ENCODE measurements at regions not wholly inside any gene's neighbourhood (a gene's known extent, or its start where the extent isn't known, plus 50 kb on each side); places are given as distances from the start of the nearest gene placed in this dataset.

DNA sequence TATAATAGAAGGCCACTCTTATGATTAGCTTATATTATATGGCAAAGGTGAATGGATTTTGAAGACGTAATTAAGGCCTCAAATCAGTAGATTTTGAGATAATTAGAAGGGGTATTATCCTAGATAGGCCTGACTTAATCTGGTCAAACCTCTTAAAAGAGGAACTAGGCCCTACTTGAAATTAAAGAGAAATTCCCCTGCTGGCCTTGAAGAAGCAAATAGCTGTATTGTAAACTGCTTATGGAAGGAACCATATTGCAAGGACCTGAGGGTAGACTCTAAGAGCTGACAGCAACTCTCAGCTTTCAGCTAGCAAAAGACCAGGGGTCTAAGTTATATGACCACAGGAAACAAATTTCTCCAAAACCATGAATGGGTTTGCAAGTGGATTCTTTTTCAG is 219.0 kb upstream of the ONECUT1 start:
- no peak for DNase-seq

DNA sequence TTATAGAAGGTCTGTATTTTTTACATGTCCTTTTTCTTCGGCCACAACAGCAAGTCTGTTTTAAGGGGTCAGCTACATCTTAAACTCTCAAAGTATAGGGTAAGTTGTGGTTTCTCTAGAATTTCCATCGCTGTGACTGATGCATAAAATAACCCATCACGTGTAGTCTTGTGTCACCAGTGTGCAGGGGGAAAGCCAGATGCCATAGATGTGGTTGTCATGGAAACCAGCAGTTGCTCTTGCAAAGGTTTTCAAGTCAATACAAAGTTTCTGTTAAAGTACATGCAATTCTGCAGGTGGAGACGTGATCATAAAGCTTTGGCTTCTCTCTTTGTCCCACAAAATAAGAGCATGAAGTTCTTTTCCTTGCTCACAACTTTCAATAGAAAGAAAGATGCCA is 210.3 kb upstream of the ONECUT1 start:
- DNase-seq = peak; percentile 3

GRCh38 chr15:52997123-52997522 is 207.0 kb upstream of the ONECUT1 start:
- no peak for DNase-seq

GRCh38 chr15:52994290-52994689 is 204.2 kb upstream of the ONECUT1 start:
- DNase-seq = no peak

DNA sequence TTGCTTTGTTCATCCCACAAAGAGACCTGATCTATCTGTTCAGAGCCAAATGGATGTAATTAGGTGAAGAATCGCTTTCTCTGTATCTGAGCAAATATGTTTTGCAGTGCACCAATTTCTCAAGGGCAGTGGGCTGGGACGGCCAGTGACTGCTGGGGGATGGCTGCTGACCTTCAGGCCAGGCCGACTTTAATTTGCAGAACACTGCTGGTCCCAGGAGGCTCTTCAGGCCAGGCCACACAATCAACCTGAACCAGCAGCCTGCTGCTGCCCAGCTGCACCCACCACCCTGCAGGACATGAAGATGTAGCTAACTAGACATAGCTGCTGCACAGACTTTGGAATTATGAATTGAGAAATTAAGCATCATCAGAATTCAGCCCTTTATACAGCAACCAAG is 194.4 kb upstream of the ONECUT1 start:
- no peak for DNase-seq

GRCh38 chr15:52980446-52980845 is 190.3 kb upstream of the ONECUT1 start:
- DNase-seq = no peak

GRCh38 chr15:52976516-52977075 is 186.5 kb upstream of the ONECUT1 start:
- no peak for DNase-seq

DNA sequence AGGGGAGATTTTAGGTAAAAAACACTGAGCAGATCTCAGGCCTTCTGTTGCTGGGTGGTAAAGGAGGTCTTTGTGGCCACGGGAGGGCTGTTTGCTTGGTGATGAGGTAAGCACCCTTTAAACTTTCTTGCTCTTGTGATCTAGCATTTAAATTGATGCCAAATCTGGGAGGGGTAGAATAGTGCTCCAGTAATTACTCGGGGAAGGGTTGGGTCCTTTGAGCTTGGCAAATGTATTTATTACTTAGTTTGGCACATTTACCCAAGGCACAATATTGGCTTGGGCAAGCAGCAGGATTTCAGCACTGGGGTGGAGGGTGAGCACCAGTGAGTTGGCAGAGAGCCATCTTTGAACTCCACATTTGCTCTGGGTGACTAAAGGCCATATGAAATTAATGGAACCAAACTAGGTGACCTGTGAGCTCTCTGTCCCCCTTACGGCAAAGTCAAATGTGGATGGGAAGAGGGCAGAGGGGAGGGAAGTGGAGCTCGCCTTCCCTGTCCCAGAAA is 185.9 kb upstream of the ONECUT1 start:
- peak; percentile 32 for DNase-seq

DNA sequence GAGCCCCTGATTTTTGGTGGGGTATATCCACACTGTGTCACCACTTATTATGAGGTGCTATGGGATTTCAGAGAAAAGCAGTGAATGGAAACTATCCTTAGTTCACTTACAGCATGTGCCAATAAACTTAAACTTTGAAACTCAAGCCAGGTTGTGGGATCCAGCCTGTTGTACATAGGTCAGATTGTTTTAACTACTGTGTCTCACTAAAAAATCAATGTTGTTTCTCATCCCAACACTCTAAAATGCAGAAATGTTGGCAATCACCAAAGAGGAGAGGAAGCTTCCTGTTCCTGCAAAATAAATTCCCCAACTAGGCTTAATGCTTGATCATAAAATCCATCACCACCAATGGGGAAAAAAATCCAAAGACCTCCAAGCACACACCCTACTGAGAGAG is 173.7 kb upstream of the ONECUT1 start:
- DNase-seq = no peak

GRCh38 chr15:52960283-52960682 is 170.1 kb upstream of the ONECUT1 start:
- DNase-seq = no peak

DNA sequence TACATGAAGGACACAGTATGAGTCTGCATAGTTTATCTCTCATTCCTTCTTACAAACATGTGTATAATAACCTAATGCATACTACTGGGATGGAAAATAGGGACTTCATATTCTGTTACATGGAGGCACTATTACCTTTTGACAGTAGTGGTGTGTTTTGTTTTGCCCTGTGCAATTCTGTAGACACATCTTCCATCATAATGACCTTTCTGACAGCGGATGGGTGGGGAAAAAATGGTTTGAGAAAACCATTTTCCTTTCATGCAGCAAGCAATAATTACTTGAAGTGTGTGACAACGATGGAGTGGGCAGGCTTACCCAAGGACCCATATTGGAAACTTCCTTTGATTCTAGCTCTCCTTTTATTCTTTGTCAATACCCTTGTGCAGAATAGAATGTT is 153.6 kb upstream of the ONECUT1 start:
- DNase-seq = no peak

- no peak for DNase-seq
Observed at GRCh38 chr15:52936489-52936888, 146.4 kb upstream of the ONECUT1 start.

DNA sequence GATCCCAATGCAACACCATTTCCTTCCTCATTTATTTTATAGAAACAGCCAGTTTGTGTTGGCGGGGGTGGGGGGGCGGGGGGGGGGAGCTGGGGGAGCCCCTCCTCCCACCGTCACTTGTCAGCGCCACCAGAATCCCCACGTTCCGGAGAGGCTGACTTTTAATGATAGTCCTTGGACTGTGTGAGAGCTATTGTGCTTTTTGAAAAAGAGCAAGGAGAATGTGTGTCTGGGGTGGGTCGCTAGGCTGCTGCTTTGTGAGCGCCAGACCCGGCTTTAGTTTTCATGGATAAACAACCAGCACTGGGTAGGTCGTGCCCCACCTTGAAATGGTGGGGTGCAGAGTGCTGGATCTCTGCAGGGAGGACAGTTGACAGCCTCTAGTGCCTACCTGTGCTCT is 135.0 kb upstream of the ONECUT1 start:
- DNase-seq = no peak

- no peak for DNase-seq
Observed at GRCh38 chr15:52924630-52925029, 134.5 kb upstream of the ONECUT1 start.

- no peak for DNase-seq
Observed at GRCh38 chr15:52923626-52924025, 133.5 kb upstream of the ONECUT1 start.

DNA sequence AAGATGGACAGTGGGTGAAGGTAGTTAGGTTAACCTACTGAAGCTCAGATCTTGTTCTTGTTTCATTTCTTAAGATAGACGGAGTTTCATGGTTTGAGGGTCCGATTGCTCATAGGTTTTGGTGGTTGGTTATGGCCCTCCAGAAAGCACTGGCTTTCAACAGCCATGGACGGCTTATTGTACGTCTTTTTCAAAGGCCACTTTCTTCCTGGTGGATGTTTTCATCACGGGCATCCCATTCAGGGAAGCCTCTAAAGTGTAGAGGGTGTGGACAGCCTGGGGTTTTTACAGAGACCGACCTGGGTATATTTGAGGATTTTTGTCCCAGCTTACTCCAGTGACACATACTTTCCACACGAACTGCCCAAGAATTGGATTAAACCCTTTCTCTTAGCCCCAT is 132.7 kb upstream of the ONECUT1 start:
- DNase-seq = no peak

- DNase-seq = no peak
Observed at GRCh38 chr15:52912172-52912571, 122.0 kb upstream of the ONECUT1 start.

GRCh38 chr15:52893338-52893737 is 103.2 kb upstream of the ONECUT1 start:
- DNase-seq = no peak

- DNase-seq = no peak
Observed at GRCh38 chr15:52879904-52880303, 89.8 kb upstream of the ONECUT1 start.

- DNase-seq = no peak
Observed at GRCh38 chr15:52879145-52879544, 89.0 kb upstream of the ONECUT1 start.

- DNase-seq = no peak
Observed at GRCh38 chr15:52876991-52877663, 87.0 kb upstream of the ONECUT1 start.

DNA sequence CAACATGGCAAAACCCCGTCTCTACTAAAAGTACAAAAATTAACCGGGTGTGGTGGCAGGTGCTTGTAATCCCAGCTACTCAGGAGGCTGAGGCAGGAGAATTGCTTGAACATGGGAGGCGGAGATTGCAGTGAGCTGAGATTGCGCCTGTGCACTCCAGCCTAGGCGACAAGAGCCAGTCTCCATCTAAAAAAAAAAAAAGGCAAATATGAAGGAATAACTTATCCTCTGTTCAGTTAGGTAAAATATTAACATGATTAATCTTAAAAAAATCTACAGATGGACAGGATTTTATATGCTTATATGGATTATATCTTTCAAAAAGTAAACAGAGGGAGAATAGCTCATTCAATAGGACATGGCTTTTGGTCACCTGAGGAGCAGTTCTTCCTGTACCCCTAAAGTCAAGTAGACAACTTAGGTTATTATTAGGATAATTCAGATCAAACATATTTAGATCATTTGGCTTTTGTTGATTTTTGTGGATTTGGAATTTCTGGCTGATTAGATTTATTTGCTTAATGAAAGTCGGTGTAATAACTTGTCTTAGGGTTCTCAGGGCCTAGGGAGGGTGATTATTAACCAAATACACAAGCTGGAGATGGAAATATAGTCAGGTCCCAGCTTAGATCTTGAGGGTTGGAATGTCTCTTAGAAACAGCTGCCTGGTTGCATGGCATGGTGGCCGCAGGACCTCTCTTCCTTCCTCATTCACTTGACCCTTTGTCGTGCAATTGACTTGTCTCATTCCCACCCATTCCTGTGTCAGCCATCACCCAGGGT is 82.1 kb upstream of the ONECUT1 start:
- no peak for DNase-seq

DNA sequence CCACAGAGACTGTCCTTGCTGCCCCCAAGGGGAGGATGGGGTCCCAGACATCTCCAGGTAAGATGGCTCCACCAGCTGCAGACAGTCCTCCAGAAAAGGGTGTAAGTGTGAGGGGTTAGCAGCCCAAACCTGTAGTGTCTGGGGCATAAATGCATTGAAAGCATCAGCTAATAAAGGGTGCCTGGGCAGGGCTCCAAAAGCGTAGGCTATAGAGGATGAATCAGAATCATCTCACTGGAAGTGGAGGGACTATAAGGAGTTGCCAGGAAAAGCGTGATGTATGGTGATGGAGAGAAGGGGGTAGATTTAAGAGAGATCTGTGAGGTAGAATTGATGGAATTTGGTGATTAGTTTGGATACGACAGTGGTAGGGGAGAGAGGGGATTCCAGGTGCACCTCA is 79.9 kb upstream of the ONECUT1 start:
- no peak for DNase-seq

DNA sequence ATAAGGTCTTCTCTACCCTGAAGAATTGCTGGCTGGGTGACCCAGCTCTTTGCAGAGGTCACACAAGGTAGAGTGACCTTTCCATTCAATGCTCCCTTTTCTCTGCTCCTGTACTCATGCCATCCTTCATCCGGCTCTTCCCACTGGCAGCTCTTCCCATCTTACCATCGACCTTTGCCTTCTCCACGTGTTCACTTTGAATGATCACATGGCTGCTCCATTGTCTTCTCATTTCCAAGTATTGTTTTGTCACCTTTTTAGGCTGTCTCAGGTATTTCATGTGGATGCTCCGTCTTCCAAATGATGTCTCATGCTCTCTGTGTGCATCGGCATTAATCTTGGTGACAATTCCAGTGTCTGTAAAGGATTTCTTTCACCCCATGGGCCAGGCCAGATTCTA is 76.6 kb upstream of the ONECUT1 start:
- no peak for DNase-seq

Data from NCI-H69 (cell line).